ENCODE measurements at regions not wholly inside any gene's neighbourhood (a gene's known extent, or its start where the extent isn't known, plus 50 kb on each side); places are given as distances from the start of the nearest gene placed in this dataset.
A peak's percentile ranks its signal among the peaks of the same experiment; 100 is the strongest.

DNA sequence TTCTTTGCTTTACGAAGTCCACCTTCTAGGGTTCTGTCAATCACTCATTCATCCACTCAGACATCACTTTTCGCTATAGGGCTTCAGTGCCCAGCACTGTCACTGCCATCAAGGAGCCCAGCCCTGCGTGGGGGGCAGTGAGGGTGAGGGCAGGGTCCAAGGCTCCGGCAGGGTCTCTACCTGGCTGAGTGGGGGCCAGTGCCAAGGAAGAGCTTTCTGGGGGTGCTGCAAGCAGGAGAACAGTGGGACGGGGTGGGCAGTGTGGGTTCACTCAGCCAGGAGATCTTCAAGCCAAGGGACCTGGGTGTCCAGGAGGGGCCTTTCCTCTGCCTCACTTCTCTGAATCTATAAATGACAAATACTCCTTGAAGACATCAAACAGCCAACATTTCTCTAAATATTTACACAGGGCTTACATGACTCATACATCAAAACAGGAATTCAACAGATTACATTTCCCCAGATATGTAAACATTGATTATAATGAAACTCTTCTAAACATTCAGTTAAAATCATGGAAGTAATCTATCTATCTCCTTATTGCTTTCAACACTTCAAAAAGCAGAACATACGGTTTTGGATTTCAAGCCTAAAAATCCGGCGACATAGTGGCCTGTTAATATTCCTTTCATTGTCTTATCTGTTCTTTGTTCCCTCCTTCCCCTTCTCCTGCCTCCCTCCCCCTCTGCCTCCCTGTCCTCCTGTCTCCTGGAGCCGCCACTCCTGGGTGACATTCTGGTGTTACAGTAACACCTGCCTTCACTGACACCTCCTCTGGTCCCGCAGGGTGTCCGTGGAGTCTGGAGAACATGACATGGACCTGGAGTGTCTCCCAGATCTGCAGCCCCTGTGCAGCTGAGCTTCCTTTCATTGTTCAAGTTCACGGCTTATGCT is 94.4 kb upstream of the ADRA2C start:
- 16% methylated on average over 10 of the region's 12 CpGs for WGBS (ENCODE audit: missing lambda C conversion rate)
- DNase-seq (ENCODE audit: low read depth in 1 of 2, low spot score in 1 of 2) (peak; percentile 28 to 31), ATAC-seq (peak; percentile 51 to 59; a peak in 3 of 6 replicates), FAIRE-seq (no peak)
- Histone ChIP-seq H3K9me3 (peaks cover 4% of the 10 kb centered on the region; the same call in 1 of the 3 replicates), H3K4me1 (peaks cover 9% of the 10 kb centered on the region; the same call in 1 of the 3 replicates), H3K27ac (no peak overlapping the region), H3K4me3 (no peak overlapping the region), H3K4me2 (peak overlapping the region; percentile 53)
- peak; percentile 57; the same call in 1 of the 2 replicates for TF ChIP-seq GATA3 (IDR thresholded peaks at IDR 0.05; ENCODE audit: borderline replicate concordance)
- no peak for TF ChIP-seq MAFK (IDR thresholded peaks at IDR 0.05; ENCODE audit: partially characterized antibody)
- peak; percentile 60; the same call in 1 of the 2 replicates for TF ChIP-seq JUNB (IDR thresholded peaks at IDR 0.05)
- TF ChIP-seq RARB (CRISPR knock-in tag; IDR thresholded peaks at IDR 0.05), result no peak
- TF ChIP-seq CHD2 (IDR thresholded peaks at IDR 0.05; ENCODE audit: low read length, partially characterized antibody), result no peak
- TF ChIP-seq POLR2A (IDR thresholded peaks at IDR 0.05; ENCODE audit: low read length), result no peak
- 0 out of 4 replicates have a peak, but pooled peaks of 1 of the 2 experiments have one; percentile 6 for TF ChIP-seq CEBPB (IDR thresholded peaks at IDR 0.05)
- TF ChIP-seq FOSL2 (IDR thresholded peaks at IDR 0.05), result peak; percentile 49
- TF ChIP-seq FOSL2 (CRISPR knock-in tag; IDR thresholded peaks at IDR 0.05), result peak; percentile 75
- POLR2A ChIA-PET, result no interaction called here
- CTCF ChIA-PET, result no interaction called here

DNA sequence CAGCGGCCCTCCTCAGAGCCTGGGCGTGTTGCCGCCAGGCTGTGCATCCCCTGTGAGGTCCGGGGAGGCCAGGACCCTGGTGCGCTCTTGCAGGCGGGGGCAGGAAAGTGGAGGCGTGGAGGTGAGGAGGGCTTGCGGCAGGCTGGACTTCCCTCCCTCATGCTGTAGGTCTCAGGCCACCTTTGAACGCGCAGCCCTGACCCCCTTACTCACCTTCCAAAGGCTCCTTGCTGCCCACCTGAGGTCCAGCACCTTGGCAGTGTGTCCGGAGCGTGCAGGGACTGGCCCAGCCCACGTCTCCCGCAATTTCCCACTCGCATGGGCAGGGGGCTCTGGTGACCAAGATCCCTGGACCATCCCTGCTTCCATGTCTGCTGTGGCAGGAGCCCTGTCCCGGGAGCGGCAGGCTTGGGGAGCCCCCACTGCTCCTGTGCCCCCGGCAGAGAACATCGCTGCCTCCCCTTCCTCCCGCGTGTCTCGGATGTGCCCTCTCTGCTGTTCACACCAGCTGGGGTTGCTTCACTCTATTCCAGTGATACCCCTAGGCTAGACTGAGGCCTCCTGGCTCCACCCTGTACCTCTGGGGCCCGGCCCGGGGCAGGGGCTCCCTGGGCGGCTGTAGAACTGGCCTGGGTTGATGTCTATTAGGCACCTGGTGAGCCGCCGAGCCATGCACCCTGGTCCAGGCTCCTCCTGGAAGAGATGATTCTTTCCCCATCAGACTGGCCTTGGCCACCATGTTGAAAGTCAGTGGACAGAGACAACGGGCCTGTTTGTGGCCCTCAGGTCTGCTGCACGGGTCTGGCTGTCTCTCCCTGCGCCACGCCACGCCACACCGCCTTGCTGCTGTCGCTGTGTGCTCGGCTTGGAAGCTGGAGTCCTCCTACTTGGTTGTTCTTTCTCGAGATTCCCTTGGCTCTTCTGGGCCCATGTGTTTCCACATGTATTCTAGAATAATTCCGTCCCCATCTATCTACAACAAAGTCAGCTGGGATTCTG is 95.4 kb upstream of the ADRA2C start:
- TF ChIP-seq EHMT2 (IDR thresholded peaks at IDR 0.05; ENCODE audit: low read depth), result no peak
- no peak for TF ChIP-seq RARB (CRISPR knock-in tag; IDR thresholded peaks at IDR 0.05)
- TF ChIP-seq, protein P1, sequence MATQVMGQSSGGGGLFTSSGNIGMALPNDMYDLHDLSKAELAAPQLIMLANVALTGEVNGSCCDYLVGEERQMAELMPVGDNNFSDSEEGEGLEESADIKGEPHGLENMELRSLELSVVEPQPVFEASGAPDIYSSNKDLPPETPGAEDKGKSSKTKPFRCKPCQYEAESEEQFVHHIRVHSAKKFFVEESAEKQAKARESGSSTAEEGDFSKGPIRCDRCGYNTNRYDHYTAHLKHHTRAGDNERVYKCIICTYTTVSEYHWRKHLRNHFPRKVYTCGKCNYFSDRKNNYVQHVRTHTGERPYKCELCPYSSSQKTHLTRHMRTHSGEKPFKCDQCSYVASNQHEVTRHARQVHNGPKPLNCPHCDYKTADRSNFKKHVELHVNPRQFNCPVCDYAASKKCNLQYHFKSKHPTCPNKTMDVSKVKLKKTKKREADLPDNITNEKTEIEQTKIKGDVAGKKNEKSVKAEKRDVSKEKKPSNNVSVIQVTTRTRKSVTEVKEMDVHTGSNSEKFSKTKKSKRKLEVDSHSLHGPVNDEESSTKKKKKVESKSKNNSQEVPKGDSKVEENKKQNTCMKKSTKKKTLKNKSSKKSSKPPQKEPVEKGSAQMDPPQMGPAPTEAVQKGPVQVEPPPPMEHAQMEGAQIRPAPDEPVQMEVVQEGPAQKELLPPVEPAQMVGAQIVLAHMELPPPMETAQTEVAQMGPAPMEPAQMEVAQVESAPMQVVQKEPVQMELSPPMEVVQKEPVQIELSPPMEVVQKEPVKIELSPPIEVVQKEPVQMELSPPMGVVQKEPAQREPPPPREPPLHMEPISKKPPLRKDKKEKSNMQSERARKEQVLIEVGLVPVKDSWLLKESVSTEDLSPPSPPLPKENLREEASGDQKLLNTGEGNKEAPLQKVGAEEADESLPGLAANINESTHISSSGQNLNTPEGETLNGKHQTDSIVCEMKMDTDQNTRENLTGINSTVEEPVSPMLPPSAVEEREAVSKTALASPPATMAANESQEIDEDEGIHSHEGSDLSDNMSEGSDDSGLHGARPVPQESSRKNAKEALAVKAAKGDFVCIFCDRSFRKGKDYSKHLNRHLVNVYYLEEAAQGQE (IDR thresholded peaks at IDR 0.05), result no peak
- no peak for TF ChIP-seq MAZ (IDR thresholded peaks at IDR 0.05; ENCODE audit: borderline replicate concordance, low read depth, low read length)
- no peak for TF ChIP-seq NFE2L2 (conservative IDR thresholded peaks at IDR 0.05; ENCODE audit: low read length)
- TF ChIP-seq, protein P2, sequence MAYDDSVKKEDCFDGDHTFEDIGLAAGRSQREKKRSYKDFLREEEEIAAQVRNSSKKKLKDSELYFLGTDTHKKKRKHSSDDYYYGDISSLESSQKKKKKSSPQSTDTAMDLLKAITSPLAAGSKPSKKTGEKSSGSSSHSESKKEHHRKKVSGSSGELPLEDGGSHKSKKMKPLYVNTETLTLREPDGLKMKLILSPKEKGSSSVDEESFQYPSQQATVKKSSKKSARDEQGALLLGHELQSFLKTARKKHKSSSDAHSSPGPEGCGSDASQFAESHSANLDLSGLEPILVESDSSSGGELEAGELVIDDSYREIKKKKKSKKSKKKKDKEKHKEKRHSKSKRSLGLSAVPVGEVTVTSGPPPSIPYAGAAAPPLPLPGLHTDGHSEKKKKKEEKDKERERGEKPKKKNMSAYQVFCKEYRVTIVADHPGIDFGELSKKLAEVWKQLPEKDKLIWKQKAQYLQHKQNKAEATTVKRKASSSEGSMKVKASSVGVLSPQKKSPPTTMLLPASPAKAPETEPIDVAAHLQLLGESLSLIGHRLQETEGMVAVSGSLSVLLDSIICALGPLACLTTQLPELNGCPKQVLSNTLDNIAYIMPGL (CRISPR knock-in tag; IDR thresholded peaks at IDR 0.05; ENCODE audit: borderline replicate concordance), result no peak
- TF ChIP-seq RAD21 (conservative IDR thresholded peaks at IDR 0.05 in 1 of 2, IDR thresholded peaks at IDR 0.05 in 1 of 2), result no peak
- no peak for TF ChIP-seq FOSB (CRISPR knock-in tag; IDR thresholded peaks at IDR 0.05)
- no peak for TF ChIP-seq GATA3 (IDR thresholded peaks at IDR 0.05; ENCODE audit: borderline replicate concordance)
- no peak for TF ChIP-seq ZNF302 (CRISPR knock-in tag; IDR thresholded peaks at IDR 0.05)
- TF ChIP-seq FOSL2 (IDR thresholded peaks at IDR 0.05), result no peak
- TF ChIP-seq FOSL2 (CRISPR knock-in tag; IDR thresholded peaks at IDR 0.05), result no peak
- TF ChIP-seq MYC (IDR thresholded peaks at IDR 0.05; ENCODE audit: borderline replicate concordance, low read length), result no peak
- TF ChIP-seq CEBPB (IDR thresholded peaks at IDR 0.05), result no peak
- TF ChIP-seq, protein P3, sequence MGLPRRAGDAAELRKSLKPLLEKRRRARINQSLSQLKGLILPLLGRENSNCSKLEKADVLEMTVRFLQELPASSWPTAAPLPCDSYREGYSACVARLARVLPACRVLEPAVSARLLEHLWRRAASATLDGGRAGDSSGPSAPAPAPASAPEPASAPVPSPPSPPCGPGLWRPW (IDR thresholded peaks at IDR 0.05), result no peak
- no peak for TF ChIP-seq HOXB5 (CRISPR knock-in tag; IDR thresholded peaks at IDR 0.05)
- no peak for TF ChIP-seq JUN (IDR thresholded peaks at IDR 0.05)
- Histone ChIP-seq H3K27ac (no peak overlapping the region), H3K9me3 (peaks cover 4% of the 10 kb centered on the region; the same call in 1 of the 3 replicates), H3K4me1 (peaks cover 9% of the 10 kb centered on the region; the same call in 1 of the 3 replicates), H3K4me2 (no peak overlapping the region; the same call in 2 of the 3 replicates), H3K4me3 (no peak overlapping the region)
- CTCF ChIA-PET, result no interaction called here
- WGBS (ENCODE audit: missing lambda C conversion rate), result 63% methylated on average over 19 of the region's 37 CpGs
- no peak for FAIRE-seq
- DNase-seq (ENCODE audit: low read depth in 1 of 2, low spot score in 1 of 2), result no peak
- ATAC-seq, result no peak
- POLR2A ChIA-PET, result no interaction called here

Data from A549 (cell line).